ENCODE measurements at regions not wholly inside any gene's neighbourhood (a gene's known extent, or its start where the extent isn't known, plus 50 kb on each side); places are given as distances from the start of the nearest gene placed in this dataset.

DNA sequence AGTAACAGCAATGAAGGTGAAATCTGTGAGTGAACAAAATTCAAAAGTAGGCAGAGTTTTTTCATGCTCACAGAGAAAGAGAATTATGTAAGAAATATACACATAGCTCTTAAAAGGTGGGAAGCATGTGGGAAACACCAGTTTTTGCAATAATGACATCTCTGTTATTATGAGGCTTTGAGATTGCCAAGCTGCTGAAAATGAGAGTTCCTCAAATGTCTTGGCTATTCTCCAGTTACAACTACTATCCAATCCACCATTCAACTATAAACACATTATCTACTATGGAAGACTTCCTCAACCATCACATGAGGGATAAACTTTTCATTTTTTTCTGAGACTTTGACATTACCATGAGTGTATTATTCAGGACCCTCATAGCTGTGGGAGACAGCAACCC is 420.8 kb upstream of the ACTBL2 start:
- no peaks in the 10 kb centered on the region for H3K9me3 ChIP-seq (replicated peaks)
- intact Hi-C loops (cut with micrococcal nuclease): no loop called here
- H3K4me1 ChIP-seq: peaks cover 5% of the 10 kb centered on the region
- H3K4me3 ChIP-seq: no peak overlapping the region
- TF ChIP-seq CTCF (IDR thresholded peaks at IDR 0.05; ENCODE audit: borderline replicate concordance): no peak
- H3K27me3 ChIP-seq (ENCODE audit: low read depth): no peaks in the 10 kb centered on the region
- H3K36me3 ChIP-seq: no peaks in the 10 kb centered on the region
- no peak overlapping the region for H3K27ac ChIP-seq (replicated peaks)
- no peak for DNase-seq

- Histone ChIP-seq H3K27me3 (ENCODE audit: low read depth) (no peaks in the 10 kb centered on the region), H3K9me3 (replicated peaks) (no peaks in the 10 kb centered on the region), H3K36me3 (no peaks in the 10 kb centered on the region), H3K27ac (replicated peaks) (no peak overlapping the region), H3K4me3 (no peak overlapping the region), H3K4me1 (peaks cover 5% of the 10 kb centered on the region)
- no peak for DNase-seq
- intact Hi-C loops (cut with micrococcal nuclease): no loop called here
- TF ChIP-seq CTCF (IDR thresholded peaks at IDR 0.05; ENCODE audit: borderline replicate concordance): no peak
Observed at GRCh38 chr5:57902095-57902494, 419.5 kb upstream of the ACTBL2 start.

DNA sequence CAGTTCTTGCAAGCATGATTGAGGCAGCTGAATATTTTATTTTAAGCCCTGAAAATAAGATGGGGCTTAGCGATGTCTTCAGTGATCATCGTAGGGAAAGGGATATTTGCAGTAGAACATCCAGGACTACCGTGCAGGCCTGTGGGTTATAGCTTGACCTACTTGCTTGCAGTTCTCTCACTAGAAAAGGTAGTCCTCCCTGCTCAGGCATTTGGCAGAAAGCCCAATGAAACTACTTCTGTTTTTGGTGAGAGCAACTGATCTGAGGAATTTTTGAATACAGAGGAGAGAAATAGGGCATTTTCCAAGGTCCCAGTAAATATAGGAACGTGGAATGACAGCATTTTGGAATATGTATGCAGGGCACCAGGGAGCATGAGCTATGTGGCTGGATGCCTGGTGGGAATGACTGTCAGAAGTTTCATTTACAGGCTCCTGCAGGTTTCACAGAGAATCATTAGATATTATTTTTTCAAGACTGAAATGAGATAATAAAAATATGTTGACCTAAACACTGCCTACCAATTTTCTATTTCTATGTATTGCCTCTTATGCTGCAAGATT is 417.9 kb upstream of the ACTBL2 start:
- intact Hi-C loops (cut with micrococcal nuclease): no loop called here
- H3K9me3 ChIP-seq (replicated peaks): no peaks in the 10 kb centered on the region
- no peak for DNase-seq
- peaks cover 5% of the 10 kb centered on the region for H3K4me1 ChIP-seq
- no peaks in the 10 kb centered on the region for H3K27me3 ChIP-seq (ENCODE audit: low read depth)
- H3K27ac ChIP-seq (replicated peaks): no peak overlapping the region
- no peak for TF ChIP-seq CTCF (IDR thresholded peaks at IDR 0.05; ENCODE audit: borderline replicate concordance)
- H3K4me3 ChIP-seq: no peak overlapping the region
- no peaks in the 10 kb centered on the region for H3K36me3 ChIP-seq

DNA sequence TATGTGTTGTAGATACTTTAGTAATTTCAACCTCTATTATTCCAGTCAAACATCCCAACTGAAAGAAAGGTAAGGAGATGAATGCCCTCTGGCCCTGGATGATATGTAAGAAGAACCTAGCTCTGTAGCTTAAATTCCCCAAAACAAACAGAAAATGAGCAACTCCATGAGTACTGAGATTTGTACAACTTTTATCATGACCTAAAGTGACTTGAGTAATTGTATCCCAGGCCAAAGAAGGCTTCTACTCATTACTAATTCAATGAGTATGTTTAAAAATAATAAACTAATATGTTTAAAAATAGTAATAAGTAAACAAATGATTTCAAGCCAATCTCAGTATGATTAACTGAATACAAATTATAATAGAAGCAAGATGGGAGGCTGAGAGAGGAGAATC is 414.0 kb upstream of the ACTBL2 start:
- Histone ChIP-seq H3K4me3 (no peak overlapping the region), H3K36me3 (no peaks in the 10 kb centered on the region), H3K27me3 (ENCODE audit: low read depth) (no peaks in the 10 kb centered on the region), H3K9me3 (replicated peaks) (no peaks in the 10 kb centered on the region), H3K27ac (replicated peaks) (no peak overlapping the region), H3K4me1 (peaks cover 2% of the 10 kb centered on the region)
- intact Hi-C loops (cut with micrococcal nuclease): no loop called here
- DNase-seq: no peak
- TF ChIP-seq CTCF (IDR thresholded peaks at IDR 0.05; ENCODE audit: borderline replicate concordance): no peak

GRCh38 chr5:57895766-57896165 is 413.2 kb upstream of the ACTBL2 start:
- H3K36me3 ChIP-seq: no peaks in the 10 kb centered on the region
- H3K27me3 ChIP-seq (ENCODE audit: low read depth): no peaks in the 10 kb centered on the region
- H3K4me1 ChIP-seq: peaks cover 5% of the 10 kb centered on the region
- intact Hi-C loops (cut with micrococcal nuclease): no loop called here
- no peak overlapping the region for H3K27ac ChIP-seq (replicated peaks)
- H3K9me3 ChIP-seq (replicated peaks): no peaks in the 10 kb centered on the region
- H3K4me3 ChIP-seq: no peak overlapping the region
- DNase-seq: no peak
- TF ChIP-seq CTCF (IDR thresholded peaks at IDR 0.05; ENCODE audit: borderline replicate concordance): no peak
